SIG-M5 (cell line): ENCODE measurements at regions not wholly inside any gene's neighbourhood (a gene's known extent, or its start where the extent isn't known, plus 50 kb on each side); places are given as distances from the start of the nearest gene placed in this dataset.
"Not testable (repeated sequence)": the region's sequence is repeated elsewhere in the genome, so short reads cannot be mapped to it uniquely, and the experiment has no call there.

Experiments
- DNase-seq: peaks from one replicate; lab custom pipeline; 2025; lab: John Stamatoyannopoulos, UW

DNA sequence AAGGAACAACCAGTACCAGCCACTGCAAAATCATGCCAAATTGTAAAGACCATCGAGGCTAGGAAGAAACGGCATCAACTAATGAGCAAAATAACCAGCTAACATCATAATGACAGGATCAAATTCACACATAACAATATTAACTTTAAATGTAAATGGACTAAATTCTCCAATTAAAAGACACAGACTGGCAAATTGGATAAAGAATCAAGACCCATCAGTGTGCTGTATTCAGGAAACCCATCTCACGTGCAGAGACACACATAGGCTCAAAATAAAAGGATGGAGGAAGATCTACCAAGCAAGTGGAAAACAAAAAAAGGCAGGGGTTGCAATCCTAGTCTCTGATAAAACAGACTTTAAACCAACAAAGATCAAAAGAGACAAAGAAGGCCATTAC, 97.6 kb downstream of the GPX5 start:
- not testable (repeated sequence) for DNase-seq

DNA sequence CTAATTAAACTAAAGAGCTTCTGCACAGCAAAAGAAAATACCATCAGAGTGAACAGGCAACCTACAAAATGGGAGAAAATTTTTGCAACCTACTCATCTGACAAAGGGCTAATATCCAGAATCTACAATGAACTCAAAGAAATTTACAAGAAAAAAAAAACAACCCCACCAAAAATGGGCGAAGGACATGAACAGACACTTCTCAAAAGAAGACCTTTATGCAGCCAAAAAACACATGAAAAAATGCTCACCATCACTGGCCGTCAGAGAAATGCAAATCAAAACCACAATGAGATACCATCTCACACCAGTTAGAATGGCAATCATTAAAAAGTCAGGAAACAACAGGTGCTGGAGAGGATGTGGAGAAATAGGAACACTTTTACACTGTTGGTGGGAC, 100.7 kb downstream of the GPX5 start:
- not testable (repeated sequence) for DNase-seq

DNA sequence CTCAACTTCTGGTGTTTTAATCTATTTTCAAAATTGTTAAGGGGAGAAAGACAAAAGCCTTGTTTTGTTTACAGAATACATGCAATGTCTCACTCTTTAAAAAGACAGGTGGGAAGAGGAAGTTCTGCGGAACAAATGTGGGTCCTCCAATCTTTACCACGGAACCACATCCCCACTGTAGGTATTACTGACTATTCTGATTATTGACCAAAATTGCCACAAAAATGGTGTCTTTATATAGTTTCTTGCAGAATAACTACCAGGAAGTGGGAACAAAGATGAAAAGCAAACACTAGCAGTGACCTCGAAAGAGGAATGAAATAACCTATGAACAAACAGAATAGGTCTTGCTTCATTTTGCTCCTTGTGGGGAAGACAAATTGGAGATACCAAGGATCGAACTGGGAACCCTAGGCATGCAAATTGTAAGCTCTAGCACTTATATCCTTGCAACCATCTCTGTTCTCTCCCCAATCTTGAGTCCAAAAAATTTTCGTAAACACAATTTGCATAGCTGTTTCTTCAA, 106.7 kb downstream of the GPX5 start:
- no peak for DNase-seq

DNA sequence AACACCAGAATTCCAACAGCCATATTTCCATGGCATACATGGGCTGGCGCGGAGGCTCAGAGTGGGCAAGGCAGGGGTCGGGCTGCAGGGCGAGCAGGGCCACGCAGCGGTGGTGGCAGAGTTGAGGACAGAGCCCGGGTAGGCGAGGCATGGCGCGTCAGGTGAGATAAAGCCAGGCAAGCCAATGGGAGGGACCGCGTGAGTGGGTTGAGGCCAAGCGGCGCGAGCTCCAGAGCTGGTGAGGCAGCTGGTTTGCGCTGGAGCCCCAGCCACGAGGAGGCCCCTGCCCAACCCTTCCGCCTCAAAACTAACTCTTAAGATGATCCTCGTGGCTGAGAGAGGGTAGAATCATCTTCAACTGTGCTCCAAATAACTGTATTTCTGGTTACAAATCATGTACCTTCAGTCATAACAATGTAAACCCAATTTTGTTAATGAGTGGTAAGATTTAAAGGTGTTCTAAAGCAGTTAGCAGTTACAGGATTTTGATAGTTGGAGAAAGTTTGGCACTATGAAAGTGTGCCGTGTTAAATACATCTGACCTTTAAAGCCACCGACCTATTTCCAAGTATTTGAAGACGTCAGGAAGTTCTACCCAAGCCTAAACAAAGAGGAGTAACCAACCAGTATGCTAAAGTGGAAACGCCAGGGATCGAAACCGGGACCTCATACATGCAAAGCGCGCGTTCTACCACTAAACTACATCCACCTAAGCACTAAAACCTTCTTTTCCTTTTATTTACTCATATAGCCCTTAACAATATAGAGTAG, 107.9 kb downstream of the GPX5 start:
- no peak for DNase-seq

DNA sequence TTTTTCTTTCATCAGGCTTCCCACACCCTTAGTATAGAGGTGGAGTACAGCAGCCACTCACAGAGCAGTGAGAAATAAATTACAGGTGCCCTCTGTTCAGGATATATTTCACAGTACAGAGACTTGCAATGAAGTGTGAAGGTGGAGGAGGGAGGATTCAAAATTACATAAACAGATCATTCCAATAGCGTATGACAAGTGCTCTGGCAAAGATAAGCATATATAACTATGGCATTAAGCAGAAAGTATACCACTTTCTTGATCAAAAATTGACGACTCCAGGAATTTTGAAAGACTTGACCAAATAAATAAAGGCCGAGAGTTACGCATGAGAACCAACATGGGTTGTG, 108.7 kb downstream of the GPX5 start:
- no peak for DNase-seq

DNA sequence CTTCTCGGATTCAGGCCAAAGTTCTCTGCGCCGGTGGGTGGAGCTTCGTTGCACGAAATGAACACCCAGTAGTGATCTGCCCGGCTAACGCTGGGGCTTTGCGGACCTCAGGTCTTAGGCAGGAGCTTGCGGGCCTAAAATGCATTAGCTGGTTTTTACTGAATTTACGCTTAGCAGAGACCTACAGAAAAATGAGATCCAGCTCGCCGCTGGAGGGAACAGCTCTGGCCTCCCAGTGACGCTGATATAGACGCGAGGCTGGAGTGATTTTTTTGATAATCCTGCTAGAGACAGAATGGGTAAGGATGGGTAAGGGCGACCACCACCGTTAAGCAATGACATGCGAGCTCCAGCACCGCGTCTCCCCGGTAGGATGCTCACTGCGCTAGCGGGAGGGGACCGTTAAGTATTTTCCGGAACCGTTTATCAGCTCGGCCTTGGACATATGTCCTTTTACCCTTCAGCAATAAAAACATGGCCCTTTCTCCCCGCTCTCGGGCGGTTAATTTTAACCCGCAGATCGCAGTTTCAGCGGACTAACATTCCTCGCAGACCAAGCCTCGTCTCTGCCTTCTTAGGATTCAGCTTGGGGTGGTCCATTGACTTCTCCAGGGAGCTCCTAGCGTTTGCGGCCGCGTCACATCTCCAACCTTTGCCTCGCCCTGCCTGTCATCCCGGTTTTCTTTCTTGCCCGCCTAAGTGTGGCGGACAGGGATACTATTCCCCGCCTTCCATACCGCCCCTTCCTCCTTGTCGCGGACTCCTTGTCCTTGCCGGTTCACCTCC, 109.3 kb downstream of the GPX5 start:
- DNase-seq: no peak

DNA sequence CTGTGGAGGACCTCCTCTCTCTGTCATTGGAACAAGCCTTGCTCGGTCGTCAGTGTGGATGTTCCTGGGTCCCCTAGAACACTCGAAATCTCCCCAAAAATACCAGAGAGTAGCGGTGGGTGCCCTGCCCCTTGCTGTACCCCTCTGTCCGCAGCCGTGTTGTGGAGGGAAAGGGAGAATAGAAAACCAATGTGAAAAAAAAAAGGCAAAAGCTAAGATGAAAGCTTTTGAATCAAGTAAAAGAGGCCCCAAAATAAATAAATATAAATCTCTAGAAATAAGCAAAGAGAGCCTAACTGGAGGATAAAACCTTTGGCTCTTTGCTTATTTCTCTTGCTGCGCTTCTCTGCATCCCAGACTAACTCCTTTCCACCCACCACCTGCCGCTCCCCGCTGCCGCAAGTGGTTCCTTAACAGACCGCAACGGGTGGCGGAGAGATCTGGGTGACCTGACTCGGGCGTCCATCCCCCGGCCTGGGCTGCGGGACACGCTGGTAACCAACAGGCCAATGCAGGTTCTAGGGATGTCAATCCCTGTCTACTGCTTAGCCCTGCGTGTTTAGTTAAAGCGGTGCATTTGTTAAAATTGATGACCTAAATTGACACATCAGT, 110.0 kb downstream of the GPX5 start:
- DNase-seq: no peak

DNA sequence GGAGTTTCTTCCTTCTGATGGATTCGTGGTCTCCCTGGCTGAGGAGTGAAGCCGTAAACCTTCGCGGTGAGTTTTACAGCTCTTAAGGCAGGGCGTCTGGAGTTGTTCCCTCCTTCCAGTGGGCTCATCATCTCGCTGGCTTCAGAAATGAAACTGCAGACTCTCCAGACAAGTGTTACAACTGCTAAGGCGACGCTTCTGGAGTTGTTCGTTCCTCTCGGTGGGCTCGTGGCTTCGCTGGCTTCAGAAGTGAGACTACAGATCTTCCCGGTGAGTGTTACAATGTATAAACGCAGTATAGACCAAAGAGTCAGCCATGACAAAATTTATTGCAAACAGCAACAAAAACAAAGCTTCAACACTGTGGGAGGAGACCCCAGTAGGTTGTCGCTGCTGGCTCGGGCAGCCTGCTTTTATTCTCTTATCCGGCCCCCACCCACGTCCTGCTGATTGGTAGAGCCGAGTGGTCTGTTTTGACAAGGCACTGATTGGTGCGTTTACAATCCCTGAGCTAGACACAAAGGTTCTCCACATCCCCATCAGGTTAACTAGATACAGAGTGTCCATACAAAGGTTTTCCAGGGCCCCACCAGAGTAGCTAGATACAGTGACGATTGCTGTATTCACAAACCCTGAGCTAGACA, 113.2 kb downstream of the GPX5 start:
- DNase-seq: no peak

DNA sequence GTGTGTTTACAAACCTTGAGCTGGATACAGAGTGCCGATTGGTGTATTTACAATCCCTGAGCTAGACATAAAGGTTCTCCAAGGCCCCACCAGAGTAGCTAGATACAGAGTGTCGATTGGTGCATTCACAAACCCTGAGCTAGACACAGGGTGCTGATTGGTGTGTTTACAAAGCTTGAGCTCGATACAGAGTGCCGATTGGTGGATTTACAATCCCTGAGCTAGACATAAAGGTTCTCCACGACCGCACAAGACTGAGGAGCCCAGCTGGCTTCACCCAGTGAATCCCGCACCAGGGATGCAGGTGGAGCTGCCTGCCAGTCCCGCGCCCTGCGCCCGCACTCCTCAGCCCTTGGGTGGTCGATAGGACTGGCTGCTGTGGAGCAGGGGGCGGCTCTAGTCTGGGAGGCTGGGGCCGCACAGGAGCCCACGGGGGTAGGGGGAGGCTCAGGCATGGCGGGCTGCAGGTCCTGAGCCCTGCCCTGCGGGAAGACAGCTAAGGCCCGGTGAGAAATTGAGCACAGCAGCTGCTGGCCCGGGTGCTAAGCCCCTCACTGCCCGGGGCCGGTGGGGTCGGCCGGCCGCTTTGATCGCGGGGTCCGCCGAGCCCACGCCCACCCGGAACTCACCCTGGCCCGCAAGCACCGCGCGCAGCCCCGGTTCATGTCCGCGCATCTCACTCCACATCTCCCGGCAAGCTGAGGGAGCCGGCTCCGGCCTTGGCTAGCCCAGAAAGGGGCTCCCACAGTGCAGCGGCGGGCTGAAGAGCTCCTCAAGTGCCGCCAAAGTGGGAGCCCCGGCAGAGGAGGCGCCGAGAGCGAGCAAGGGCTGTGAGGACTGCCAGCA, 114.0 kb downstream of the GPX5 start:
- DNase-seq: not testable (repeated sequence)

DNA sequence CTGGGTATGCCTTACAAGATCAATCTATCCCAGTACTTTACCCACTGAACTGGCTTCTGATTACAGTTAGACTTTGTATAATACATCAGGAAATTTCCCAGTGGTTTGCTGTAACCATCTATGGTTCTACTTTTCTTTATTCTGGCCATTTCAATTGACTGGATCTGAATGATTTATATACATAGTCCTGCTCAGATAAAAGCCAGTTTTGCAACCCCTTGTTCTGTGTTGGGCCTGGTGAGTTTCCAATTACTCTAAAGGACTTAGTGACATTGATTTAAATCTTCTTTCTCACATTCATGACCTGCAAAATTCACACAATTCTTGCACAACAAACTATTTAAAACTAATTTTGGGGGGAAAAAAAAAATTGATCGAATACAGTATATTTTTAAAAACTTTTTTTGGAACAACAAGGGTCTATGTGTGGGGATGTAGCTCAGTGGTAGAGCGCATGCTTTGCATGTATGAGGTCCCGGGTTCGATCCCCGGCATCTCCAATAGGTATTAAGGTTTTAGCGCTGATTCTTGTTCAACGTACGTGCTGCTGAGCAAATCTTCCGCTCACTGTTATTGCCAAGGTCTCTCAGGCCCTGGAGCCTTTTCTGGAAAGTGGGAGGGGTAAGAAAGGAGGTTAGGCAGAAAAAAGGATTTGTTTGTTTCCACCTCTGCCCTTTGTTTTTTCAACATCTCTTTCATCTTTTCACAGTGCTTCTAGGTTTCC, 117.5 kb downstream of the GPX5 start:
- DNase-seq: no peak

DNA sequence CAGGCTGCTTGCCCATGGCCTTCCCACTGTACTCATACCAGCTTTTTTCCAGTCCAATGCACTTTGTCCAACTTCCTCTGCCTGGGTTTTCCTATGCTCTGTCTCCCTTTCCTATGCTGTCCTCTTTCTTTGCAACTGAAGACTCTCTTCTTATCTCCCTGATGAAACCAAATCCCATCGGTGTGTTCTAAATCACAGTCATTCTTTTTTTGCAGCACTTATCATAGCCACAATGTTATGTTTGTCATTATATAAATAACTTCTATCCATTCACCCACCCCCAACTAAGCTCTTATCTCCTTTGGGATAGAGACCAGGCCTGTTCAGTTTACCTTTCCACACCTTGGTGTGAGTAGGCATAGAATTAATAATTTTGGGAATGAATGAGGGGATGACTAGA, 121.0 kb downstream of the GPX5 start:
- DNase-seq: no peak

DNA sequence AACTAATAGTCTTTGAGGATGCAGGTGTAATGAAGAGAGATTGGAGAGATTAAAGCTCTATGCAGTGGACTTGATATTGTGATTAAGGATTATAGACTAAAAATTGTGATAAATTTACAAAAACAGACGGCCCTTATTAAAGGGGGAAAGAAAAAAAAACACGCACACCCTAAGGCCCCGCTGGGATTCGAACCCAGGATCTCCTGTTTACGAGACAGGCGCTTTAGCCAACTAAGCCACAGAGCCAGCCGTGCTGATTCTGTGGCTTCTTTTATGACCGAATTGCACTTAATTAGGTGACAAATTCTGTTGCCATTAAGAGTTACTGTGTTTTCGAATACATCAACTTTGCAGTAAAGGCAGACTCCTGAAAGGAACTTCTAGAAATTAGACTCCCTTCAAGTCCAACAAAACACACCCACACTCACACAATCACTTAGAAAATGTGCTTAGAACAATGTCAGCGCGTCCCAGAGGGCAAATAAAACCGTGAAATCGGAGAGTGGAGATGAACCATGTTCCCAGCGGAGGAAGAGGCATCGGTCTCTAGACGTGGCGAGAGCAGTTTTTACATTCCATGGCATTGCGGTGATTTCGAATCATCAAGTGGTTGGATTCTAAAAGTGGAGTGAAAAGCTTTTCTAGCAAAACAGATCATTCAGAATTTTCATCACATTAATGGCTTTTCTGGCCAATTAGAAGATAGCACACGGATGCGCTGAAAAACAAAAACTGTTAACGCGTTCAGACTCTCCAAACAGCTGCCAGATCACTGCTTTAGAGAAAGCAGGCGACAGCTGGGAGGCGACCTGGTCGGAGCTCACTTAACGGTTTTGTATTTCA, 122.6 kb downstream of the GPX5 start:
- no peak for DNase-seq

DNA sequence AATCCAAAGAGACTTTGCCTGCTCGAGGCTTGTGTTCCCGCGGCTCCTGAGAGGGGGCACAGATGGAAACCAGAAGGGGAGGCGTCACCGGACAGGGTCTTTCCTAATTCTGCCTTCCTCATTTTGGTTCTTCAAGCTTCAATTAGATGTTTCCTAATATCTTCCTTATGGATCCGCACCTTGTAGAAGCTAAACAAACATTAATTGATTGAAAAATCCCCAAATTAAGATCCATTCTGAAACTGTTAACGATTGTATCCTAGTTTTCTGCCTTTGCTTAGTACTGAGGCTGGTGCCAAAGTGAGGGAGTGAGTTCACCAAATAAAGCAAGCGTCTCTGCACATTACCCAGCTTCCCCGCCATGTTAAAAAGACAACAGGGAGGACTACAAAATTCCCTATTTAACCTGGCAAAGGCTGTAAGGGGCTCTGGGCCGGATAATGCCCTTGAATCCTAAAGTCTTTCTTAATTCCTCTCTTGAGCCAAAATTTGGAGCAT, 123.2 kb downstream of the GPX5 start:
- DNase-seq: no peak

DNA sequence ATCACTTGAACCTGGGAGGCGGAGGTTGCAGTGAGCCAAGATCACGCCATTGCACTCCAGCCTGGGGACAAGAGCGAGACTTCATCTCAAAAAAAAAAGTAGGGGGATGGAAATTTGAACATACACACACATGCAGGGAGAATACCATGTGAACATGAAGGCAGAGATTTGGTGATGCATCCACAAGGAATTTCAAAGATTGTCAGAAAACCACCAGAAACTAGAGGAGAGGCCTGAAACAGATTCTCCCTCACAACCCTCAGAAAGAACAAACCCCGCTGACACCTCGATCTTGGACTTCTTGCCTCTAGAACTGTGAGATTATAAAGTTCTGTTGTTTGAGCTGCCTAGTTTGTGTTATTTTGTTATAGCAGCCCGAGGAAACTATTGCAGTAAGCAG, 125.5 kb downstream of the GPX5 start:
- no peak for DNase-seq

DNA sequence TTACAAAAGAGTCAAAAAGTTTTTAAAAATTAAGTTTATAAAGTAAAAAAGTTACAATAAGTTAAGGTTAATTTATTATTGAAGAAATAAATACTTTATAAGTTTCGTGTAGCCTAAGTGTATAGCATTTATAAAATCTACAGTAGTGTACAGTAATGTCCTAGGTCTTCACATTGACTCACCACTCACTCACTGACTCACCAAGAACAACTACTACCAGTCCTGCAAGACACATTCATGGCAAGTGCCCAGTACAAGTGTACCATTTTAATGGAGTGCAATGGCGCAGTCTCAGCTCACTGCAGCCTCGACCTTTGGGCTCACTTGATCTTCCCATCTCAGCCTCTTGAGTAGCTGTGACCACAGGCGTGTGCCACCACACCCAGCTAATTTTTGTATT, 128.2 kb downstream of the GPX5 start:
- DNase-seq: no peak

DNA sequence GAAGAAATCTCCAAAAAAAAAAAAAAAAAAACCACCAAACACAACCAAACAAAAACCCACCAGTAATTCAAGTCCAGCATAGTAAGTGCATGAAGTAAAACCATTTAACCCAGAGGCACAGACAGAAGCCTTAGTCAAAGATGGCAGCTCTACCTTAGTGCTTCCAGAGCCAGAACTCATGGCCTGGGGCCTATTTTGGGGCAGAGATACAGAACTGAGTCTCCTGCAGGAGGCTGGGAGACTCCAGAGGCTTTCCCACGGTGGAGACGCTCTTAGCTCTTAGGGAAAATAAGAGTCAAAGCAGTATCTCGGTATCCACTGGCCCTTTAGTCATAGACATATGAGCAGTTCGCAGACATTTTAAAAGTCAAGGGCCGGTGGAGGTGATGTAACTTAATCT, 129.5 kb downstream of the GPX5 start:
- DNase-seq: no peak

DNA sequence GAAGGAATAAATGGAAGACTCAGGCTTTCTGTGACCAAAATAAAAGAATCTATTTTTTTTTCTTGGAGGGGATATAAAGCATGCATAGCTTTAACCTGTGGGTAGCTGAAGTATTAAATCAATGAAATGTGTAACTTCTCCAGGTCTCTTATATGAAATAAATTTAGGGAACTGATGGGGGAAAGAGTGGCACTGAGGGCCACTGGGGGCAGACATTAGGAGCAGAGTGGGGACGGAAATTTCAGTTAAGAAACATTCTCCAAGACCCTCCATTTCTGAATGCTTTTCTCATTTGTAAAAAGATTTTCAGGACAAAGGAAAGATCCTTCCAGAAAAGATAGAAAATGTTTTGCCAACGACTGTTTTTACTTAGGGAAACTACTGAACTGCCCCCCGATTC, 131.0 kb downstream of the GPX5 start:
- DNase-seq: no peak

DNA sequence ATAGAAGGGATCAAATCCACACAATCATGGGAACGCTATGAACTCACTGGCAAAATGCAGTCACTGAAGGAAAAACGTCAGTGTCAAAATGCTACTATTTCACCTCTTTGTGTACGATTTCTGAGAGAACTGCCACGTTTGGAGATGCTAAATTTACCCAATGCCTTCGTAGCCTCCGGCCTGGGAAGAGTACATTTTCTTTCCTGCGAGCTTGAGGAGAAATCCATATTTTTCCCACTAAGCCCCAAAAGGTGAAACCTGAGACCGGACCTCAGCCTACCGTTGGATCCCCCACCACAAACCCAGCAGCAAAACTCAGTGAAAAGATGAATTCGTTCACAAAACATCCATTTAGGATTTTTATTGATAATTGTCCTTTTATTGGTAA, 131.7 kb downstream of the GPX5 start:
- DNase-seq: no peak

DNA sequence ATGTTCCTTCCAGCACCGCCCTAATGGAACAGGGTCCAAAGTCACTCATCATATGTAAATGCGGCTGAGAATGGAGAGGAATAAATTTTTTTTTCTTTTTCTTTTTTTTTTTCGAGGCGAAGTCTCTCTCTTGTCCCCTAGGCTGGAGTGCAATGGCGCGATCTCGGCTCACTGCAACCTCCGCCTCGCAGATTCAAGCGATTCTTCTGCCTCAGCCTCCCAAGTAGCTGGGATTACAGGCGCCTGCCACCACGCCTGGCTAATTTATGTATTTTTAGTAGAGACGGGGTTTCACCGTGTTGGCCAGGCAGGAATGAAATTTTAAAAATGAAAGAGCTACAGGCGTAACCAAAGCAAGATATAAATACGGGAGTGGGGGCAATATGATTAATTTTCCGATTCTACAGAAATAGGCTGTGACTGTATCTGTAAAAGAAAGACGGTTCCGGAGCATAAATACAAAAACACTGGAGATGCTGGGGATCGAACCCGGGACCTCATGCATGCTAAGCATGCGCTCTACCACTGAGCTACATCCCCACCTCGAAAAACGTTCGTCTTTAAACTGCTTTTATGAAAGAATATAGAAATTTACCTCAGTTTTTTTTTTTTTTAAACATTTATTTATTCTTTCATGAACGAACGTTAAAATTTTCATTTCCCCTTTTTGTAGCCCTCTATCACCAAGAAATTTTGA, 132.2 kb downstream of the GPX5 start:
- no peak for DNase-seq
